Keratinocyte (primary cell): ENCODE measurements at regions not wholly inside any gene's neighbourhood (a gene's known extent, or its start where the extent isn't known, plus 50 kb on each side); places are given as distances from the start of the nearest gene placed in this dataset.

Experiments
- EZH2 ChIP-seq: IDR thresholded peaks from one replicate; pipeline ENCODE4 v1.6.1; 2012; ENCODE audit warnings: inconsistent platforms, mild to moderate bottlenecking, low read length, moderate library complexity
- TF ChIP-seq, protein P1 (sequence below), 3 experiments: IDR thresholded peaks in 1 of 3; conservative IDR thresholded peaks in 1 of 3; optimal IDR thresholded peaks in 1 of 3; 2 replicates in 2 of 3; 3 replicates in 1 of 3; pipeline versions ENCODE3 to v1.5.1; 2011; ENCODE audit warnings: low read length in 3 of 3, mild to moderate bottlenecking in 3 of 3, moderate library complexity in 2 of 3, control low read depth in 1 of 3, inconsistent platforms in 1 of 3; ENCODE audit not compliant: insufficient read depth in 2 of 3; ENCODE audit errors: extremely low read depth in 1 of 3

DNA sequence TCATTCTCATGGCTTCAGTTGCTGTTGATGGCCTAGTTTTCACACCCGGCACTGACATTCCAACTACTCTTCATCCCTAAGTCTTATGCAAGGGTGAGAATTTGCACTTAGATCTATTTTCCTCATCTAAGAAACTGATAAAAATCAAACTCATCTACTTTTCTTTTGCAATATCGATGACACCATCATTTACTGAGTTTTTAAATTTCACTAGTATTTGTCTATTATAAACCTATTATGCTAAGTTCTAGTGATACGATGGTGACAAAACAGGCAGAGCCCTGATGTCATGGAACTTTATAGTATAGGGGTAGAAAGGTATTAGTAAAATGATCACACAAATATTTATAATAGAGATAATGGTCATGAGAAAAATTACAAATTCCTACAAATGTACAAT is 167.9 kb upstream of the CITED2 start:
- TF ChIP-seq, protein P1, sequence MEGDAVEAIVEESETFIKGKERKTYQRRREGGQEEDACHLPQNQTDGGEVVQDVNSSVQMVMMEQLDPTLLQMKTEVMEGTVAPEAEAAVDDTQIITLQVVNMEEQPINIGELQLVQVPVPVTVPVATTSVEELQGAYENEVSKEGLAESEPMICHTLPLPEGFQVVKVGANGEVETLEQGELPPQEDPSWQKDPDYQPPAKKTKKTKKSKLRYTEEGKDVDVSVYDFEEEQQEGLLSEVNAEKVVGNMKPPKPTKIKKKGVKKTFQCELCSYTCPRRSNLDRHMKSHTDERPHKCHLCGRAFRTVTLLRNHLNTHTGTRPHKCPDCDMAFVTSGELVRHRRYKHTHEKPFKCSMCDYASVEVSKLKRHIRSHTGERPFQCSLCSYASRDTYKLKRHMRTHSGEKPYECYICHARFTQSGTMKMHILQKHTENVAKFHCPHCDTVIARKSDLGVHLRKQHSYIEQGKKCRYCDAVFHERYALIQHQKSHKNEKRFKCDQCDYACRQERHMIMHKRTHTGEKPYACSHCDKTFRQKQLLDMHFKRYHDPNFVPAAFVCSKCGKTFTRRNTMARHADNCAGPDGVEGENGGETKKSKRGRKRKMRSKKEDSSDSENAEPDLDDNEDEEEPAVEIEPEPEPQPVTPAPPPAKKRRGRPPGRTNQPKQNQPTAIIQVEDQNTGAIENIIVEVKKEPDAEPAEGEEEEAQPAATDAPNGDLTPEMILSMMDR (optimal IDR thresholded peaks at IDR 0.05 in 1 of 3, IDR thresholded peaks at IDR 0.05 in 1 of 3, conservative IDR thresholded peaks at IDR 0.05 in 1 of 3; ENCODE audit: extremely low read depth in 1 of 3, insufficient read depth in 2 of 3, low read length in 3 of 3): no peak
- TF ChIP-seq EZH2: no peak
